ENCODE measurements at regions not wholly inside any gene's neighbourhood (a gene's known extent, or its start where the extent isn't known, plus 50 kb on each side); places are given as distances from the start of the nearest gene placed in this dataset.

GRCh38 chr3:99248913-99249312 is 347.4 kb upstream of the DCBLD2 start:
- Mint-ChIP-seq H3K27ac (no peak overlapping the region), H3K27me3 (no peaks in the 10 kb centered on the region)
- no peak for ATAC-seq

GRCh38 chr3:99248130-99248529 is 346.6 kb upstream of the DCBLD2 start:
- no peak for ATAC-seq
- no peaks in the 10 kb centered on the region for H3K36me3 Mint-ChIP-seq

More at GRCh38 chr3:99248913-99249312, 347.4 kb upstream of the DCBLD2 start:
- Mint-ChIP-seq H3K9me3 (peaks cover 2% of the 10 kb centered on the region), H3K4me3 (no peak overlapping the region), H3K4me1 (no peaks in the 10 kb centered on the region), H3K36me3 (no peaks in the 10 kb centered on the region)

GRCh38 chr3:99246010-99246654 is 344.6 kb upstream of the DCBLD2 start:
- no peak overlapping the region for H3K4me3 Mint-ChIP-seq
- H3K36me3 Mint-ChIP-seq = no peaks in the 10 kb centered on the region
- no peaks in the 10 kb centered on the region for H3K4me1 Mint-ChIP-seq
- H3K27me3 Mint-ChIP-seq = no peaks in the 10 kb centered on the region
- ATAC-seq = no peak
- no peak overlapping the region for H3K27ac Mint-ChIP-seq
- H3K9me3 Mint-ChIP-seq = peaks cover 2% of the 10 kb centered on the region

More at GRCh38 chr3:99248130-99248529, 346.6 kb upstream of the DCBLD2 start:
- H3K27me3 Mint-ChIP-seq = no peaks in the 10 kb centered on the region
- no peak overlapping the region for H3K4me3 Mint-ChIP-seq
- no peak overlapping the region for H3K27ac Mint-ChIP-seq
- H3K9me3 Mint-ChIP-seq = peaks cover 2% of the 10 kb centered on the region
- H3K4me1 Mint-ChIP-seq = no peaks in the 10 kb centered on the region

GRCh38 chr3:99242271-99242670 is 340.8 kb upstream of the DCBLD2 start:
- no peak overlapping the region for H3K27ac Mint-ChIP-seq
- H3K4me3 Mint-ChIP-seq = no peak overlapping the region
- no peaks in the 10 kb centered on the region for H3K27me3 Mint-ChIP-seq
- H3K4me1 Mint-ChIP-seq = no peaks in the 10 kb centered on the region
- no peaks in the 10 kb centered on the region for H3K36me3 Mint-ChIP-seq
- peaks cover 2% of the 10 kb centered on the region for H3K9me3 Mint-ChIP-seq
- no peak for ATAC-seq

- H3K9me3 Mint-ChIP-seq = no peaks in the 10 kb centered on the region
- H3K4me1 Mint-ChIP-seq = no peaks in the 10 kb centered on the region
- H3K4me3 Mint-ChIP-seq = no peak overlapping the region
- H3K27me3 Mint-ChIP-seq = no peaks in the 10 kb centered on the region
- H3K36me3 Mint-ChIP-seq = no peaks in the 10 kb centered on the region
- no peak for ATAC-seq
- H3K27ac Mint-ChIP-seq = no peak overlapping the region
These were observed 339.2 kb upstream of the DCBLD2 start for GRCh38 chr3:99240700-99241099.

GRCh38 chr3:99236576-99236975 is 335.1 kb upstream of the DCBLD2 start:
- no peaks in the 10 kb centered on the region for H3K9me3 Mint-ChIP-seq
- H3K4me1 Mint-ChIP-seq = no peaks in the 10 kb centered on the region
- H3K27ac Mint-ChIP-seq = no peak overlapping the region
- no peaks in the 10 kb centered on the region for H3K27me3 Mint-ChIP-seq
- no peak overlapping the region for H3K4me3 Mint-ChIP-seq
- ATAC-seq = no peak
- no peaks in the 10 kb centered on the region for H3K36me3 Mint-ChIP-seq

- H3K4me3 Mint-ChIP-seq = no peak overlapping the region
- no peaks in the 10 kb centered on the region for H3K4me1 Mint-ChIP-seq
- no peaks in the 10 kb centered on the region for H3K36me3 Mint-ChIP-seq
- no peak overlapping the region for H3K27ac Mint-ChIP-seq
- no peak for ATAC-seq
- no peaks in the 10 kb centered on the region for H3K27me3 Mint-ChIP-seq
- H3K9me3 Mint-ChIP-seq = no peaks in the 10 kb centered on the region
These were observed 331.2 kb upstream of the DCBLD2 start for GRCh38 chr3:99232696-99233095.

GRCh38 chr3:99218468-99218867 is 317.0 kb upstream of the DCBLD2 start:
- Mint-ChIP-seq H3K36me3 (no peaks in the 10 kb centered on the region), H3K4me1 (no peaks in the 10 kb centered on the region), H3K27ac (no peak overlapping the region), H3K4me3 (no peak overlapping the region), H3K9me3 (peaks cover 10% of the 10 kb centered on the region), H3K27me3 (no peaks in the 10 kb centered on the region)
- no peak for ATAC-seq

- ATAC-seq = no peak
- Mint-ChIP-seq H3K4me3 (no peak overlapping the region), H3K27me3 (no peaks in the 10 kb centered on the region), H3K4me1 (no peaks in the 10 kb centered on the region), H3K9me3 (peaks cover 2% of the 10 kb centered on the region), H3K27ac (no peak overlapping the region), H3K36me3 (no peaks in the 10 kb centered on the region)
These were observed 311.5 kb upstream of the DCBLD2 start for GRCh38 chr3:99212969-99213368.

- no peaks in the 10 kb centered on the region for H3K27me3 Mint-ChIP-seq
- ATAC-seq = no peak
- H3K36me3 Mint-ChIP-seq = no peaks in the 10 kb centered on the region
- H3K9me3 Mint-ChIP-seq = peaks cover 2% of the 10 kb centered on the region
- H3K27ac Mint-ChIP-seq = no peak overlapping the region
- H3K4me3 Mint-ChIP-seq = no peak overlapping the region
- H3K4me1 Mint-ChIP-seq = no peaks in the 10 kb centered on the region
These were observed 309.8 kb upstream of the DCBLD2 start for GRCh38 chr3:99211309-99211708.

GRCh38 chr3:99199021-99199420 is 297.5 kb upstream of the DCBLD2 start:
- no peak overlapping the region for H3K27ac Mint-ChIP-seq
- no peak for ATAC-seq
- H3K4me3 Mint-ChIP-seq = no peak overlapping the region
- H3K4me1 Mint-ChIP-seq = no peaks in the 10 kb centered on the region
- no peaks in the 10 kb centered on the region for H3K27me3 Mint-ChIP-seq
- no peaks in the 10 kb centered on the region for H3K36me3 Mint-ChIP-seq
- peaks cover 8% of the 10 kb centered on the region for H3K9me3 Mint-ChIP-seq

GRCh38 chr3:99191186-99191585 is 289.7 kb upstream of the DCBLD2 start:
- Mint-ChIP-seq H3K4me3 (no peak overlapping the region), H3K9me3 (peaks cover 10% of the 10 kb centered on the region), H3K27me3 (no peaks in the 10 kb centered on the region), H3K36me3 (no peaks in the 10 kb centered on the region), H3K27ac (no peak overlapping the region), H3K4me1 (no peaks in the 10 kb centered on the region)
- ATAC-seq = no peak

- Mint-ChIP-seq H3K27ac (no peak overlapping the region), H3K9me3 (peaks cover 10% of the 10 kb centered on the region), H3K27me3 (no peaks in the 10 kb centered on the region), H3K36me3 (no peaks in the 10 kb centered on the region), H3K4me3 (no peak overlapping the region), H3K4me1 (no peaks in the 10 kb centered on the region)
- ATAC-seq = no peak
These were observed 287.4 kb upstream of the DCBLD2 start for GRCh38 chr3:99188936-99189335.

- H3K4me1 Mint-ChIP-seq = no peaks in the 10 kb centered on the region
These were observed 284.5 kb upstream of the DCBLD2 start for GRCh38 chr3:99186016-99186415.

GRCh38 chr3:99176169-99176964 is 274.9 kb upstream of the DCBLD2 start:
- no peaks in the 10 kb centered on the region for H3K27me3 Mint-ChIP-seq
- peaks cover 3% of the 10 kb centered on the region for H3K9me3 Mint-ChIP-seq
- no peaks in the 10 kb centered on the region for H3K4me1 Mint-ChIP-seq
- H3K27ac Mint-ChIP-seq = no peak overlapping the region
- no peak overlapping the region for H3K4me3 Mint-ChIP-seq
- no peak for ATAC-seq
- H3K36me3 Mint-ChIP-seq = no peaks in the 10 kb centered on the region

More at GRCh38 chr3:99186016-99186415, 284.5 kb upstream of the DCBLD2 start:
- Mint-ChIP-seq H3K36me3 (no peaks in the 10 kb centered on the region), H3K4me3 (no peak overlapping the region), H3K9me3 (peaks cover 5% of the 10 kb centered on the region), H3K27me3 (no peaks in the 10 kb centered on the region), H3K27ac (no peak overlapping the region)
- ATAC-seq = no peak

- Mint-ChIP-seq H3K4me3 (no peak overlapping the region), H3K9me3 (peaks cover 3% of the 10 kb centered on the region), H3K36me3 (no peaks in the 10 kb centered on the region), H3K27ac (no peak overlapping the region), H3K4me1 (no peaks in the 10 kb centered on the region), H3K27me3 (no peaks in the 10 kb centered on the region)
- no peak for ATAC-seq
These were observed 273.8 kb upstream of the DCBLD2 start for GRCh38 chr3:99175276-99175812.

Data from stimulated activated memory B cell treated with anti-CD40 and anti-IgM and Interleukin-4, amounts not matched to agents 10 μg/mL and 1 μg/mL and 100 μg/mL, for 72 hours (primary cell).